Naive B cell (primary cell): ENCODE measurements at regions not wholly inside any gene's neighbourhood (a gene's known extent, or its start where the extent isn't known, plus 50 kb on each side); places are given as distances from the start of the nearest gene placed in this dataset.

Source experiments
- ATAC-seq, 2 donors: fragments of 150-1000 bp; cut with Tn5 transposase; 2 replicates each; pipeline ENCODE4 v1.10.0; 2021; ENCODE audit warnings: low read depth in 2 of 2, mild to moderate bottlenecking in 2 of 2, moderate library complexity in 2 of 2
- DNase-seq: peaks from one replicate; pipeline ENCODE4 v3.0.0; 2022
- H3K27ac Mint-ChIP-seq, 6 donors: one replicate each; pipeline ENCODE4 v1.8.0; 2020 to 2022; ENCODE audit warnings: mild to moderate bottlenecking in 6 of 6, mixed read lengths in 6 of 6, moderate library complexity in 5 of 6, inconsistent platforms in 2 of 6
- H3K27me3 Mint-ChIP-seq, 3 donors: one replicate each; pipeline ENCODE4 v1.8.0; 2021 to 2022; ENCODE audit warnings: mixed read lengths in 3 of 3, mild to moderate bottlenecking in 1 of 3
- H3K36me3 Mint-ChIP-seq, 2 donors: one replicate each; pipeline ENCODE4 v1.8.0; 2020 to 2022; ENCODE audit warnings: mixed read lengths in 2 of 2, inconsistent platforms in 1 of 2, mild to moderate bottlenecking in 1 of 2
- H3K4me1 Mint-ChIP-seq, 3 donors: one replicate each; pipeline ENCODE4 v1.8.0; 2020 to 2022; ENCODE audit warnings: mixed read lengths in 3 of 3, inconsistent platforms in 1 of 3, mild to moderate bottlenecking in 1 of 3, moderate library complexity in 1 of 3
- H3K4me3 Mint-ChIP-seq, 8 donors: one replicate each; pipeline ENCODE4 v1.8.0; 2020 to 2022; ENCODE audit warnings: mild to moderate bottlenecking in 8 of 8, mixed read lengths in 8 of 8, moderate library complexity in 8 of 8, inconsistent platforms in 2 of 8
- H3K9me3 Mint-ChIP-seq, 7 donors: one replicate each; pipeline ENCODE4 v1.8.0; 2020 to 2022; ENCODE audit warnings: mixed read lengths in 7 of 7, mild to moderate bottlenecking in 5 of 7, inconsistent platforms in 2 of 7, moderate library complexity in 1 of 7

DNA sequence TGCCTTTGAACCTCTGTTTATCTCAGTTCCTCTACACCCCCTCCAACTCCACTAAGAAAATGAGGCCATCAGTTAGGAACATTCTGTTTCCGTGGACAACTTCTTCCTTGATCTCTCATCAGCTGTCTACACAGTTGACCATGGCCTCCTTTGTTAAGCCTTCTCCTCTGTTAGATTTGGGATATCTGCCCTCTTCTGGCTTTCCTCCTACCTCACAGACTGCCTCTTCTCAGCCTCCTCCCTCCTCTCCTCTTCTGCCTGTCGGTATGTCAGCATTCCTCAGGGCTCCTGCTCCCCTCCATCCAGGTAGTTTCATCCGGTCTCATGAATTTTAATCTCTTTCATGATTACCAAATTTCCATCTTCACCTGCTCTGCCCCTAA, 454.9 kb downstream of the FOXO1 start:
- Mint-ChIP-seq H3K4me1 (peaks cover 46 to 51% (median 47%) of the 10 kb centered on the region in 3 donors), H3K27ac (peak overlapping the region in 1 of 6 donors; percentile 2), H3K36me3 (no peaks in the 10 kb centered on the region), H3K27me3 (no peaks in the 10 kb centered on the region), H3K4me3 (no peak overlapping the region), H3K9me3 (peaks cover 0 to 8% (median 0%) of the 10 kb centered on the region in 7 donors)
- DNase-seq (no peak), ATAC-seq (no peak)

DNA sequence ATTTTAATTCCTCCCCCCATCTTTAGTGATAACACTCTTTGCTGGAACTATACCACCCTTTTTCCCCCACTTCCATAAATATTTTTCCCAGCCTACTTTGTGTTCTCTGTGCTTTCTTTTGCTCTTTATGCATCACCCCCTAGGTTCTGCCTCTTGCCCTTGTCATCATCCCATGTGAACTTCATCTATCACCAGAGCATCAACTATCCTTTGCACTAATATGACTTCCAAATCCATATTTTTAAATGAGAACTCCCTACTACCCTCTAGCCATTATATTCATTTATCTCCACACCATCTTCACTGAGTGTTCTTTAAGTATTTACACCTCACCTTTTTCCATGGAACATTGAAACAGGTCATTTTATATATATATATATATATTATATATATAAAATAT, 452.7 kb downstream of the FOXO1 start:
- no peak overlapping the region for H3K4me3 Mint-ChIP-seq
- H3K27me3 Mint-ChIP-seq: no peaks in the 10 kb centered on the region
- H3K4me1 Mint-ChIP-seq: peaks cover 32 to 35% (median 34%) of the 10 kb centered on the region in 3 donors
- ATAC-seq (no peak), DNase-seq (no peak)
- H3K27ac Mint-ChIP-seq: no peak overlapping the region
- H3K9me3 Mint-ChIP-seq: peaks cover 0 to 8% (median 0%) of the 10 kb centered on the region in 7 donors
- H3K36me3 Mint-ChIP-seq: no peaks in the 10 kb centered on the region

- DNase-seq (no peak), ATAC-seq (peak in 1 of 2 donors; percentile 33)
- Mint-ChIP-seq H3K36me3 (no peaks in the 10 kb centered on the region), H3K9me3 (peaks cover 0 to 8% (median 0%) of the 10 kb centered on the region in 7 donors), H3K27me3 (no peaks in the 10 kb centered on the region), H3K4me1 (peaks cover 25 to 29% (median 28%) of the 10 kb centered on the region in 3 donors), H3K4me3 (no peak overlapping the region), H3K27ac (peak overlapping the region in 3 of 6 donors; percentile 4 to 31 (median 6))
Measured at GRCh38 chr13:40215311-40215710, 451.1 kb downstream of the FOXO1 start.

- Mint-ChIP-seq H3K4me3 (no peak overlapping the region), H3K4me1 (peaks cover 26 to 29% (median 28%) of the 10 kb centered on the region in 3 donors), H3K27me3 (no peaks in the 10 kb centered on the region), H3K27ac (peak overlapping the region in 2 of 6 donors; percentile 31 to 52), H3K9me3 (peaks cover 0 to 8% (median 0%) of the 10 kb centered on the region in 7 donors), H3K36me3 (no peaks in the 10 kb centered on the region)
- ATAC-seq: no peak
- no peak for DNase-seq
Measured at GRCh38 chr13:40215747-40216146, 450.7 kb downstream of the FOXO1 start.

- no peak for DNase-seq
- no peak for ATAC-seq
- Mint-ChIP-seq H3K27me3 (no peaks in the 10 kb centered on the region), H3K36me3 (no peaks in the 10 kb centered on the region), H3K4me1 (peaks cover 25 to 42% (median 32%) of the 10 kb centered on the region in 3 donors), H3K4me3 (no peak overlapping the region), H3K27ac (peak overlapping the region in 2 of 6 donors; percentile 21 to 36), H3K9me3 (no peaks in the 10 kb centered on the region)
Measured at GRCh38 chr13:40217675-40218074, 448.8 kb downstream of the FOXO1 start.

GRCh38 chr13:40220299-40220935, 446.0 kb downstream of the FOXO1 start:
- DNase-seq (no peak), ATAC-seq (no peak)
- H3K27ac Mint-ChIP-seq: peak overlapping the region in 1 of 6 donors; percentile 60
- H3K36me3 Mint-ChIP-seq: no peaks in the 10 kb centered on the region
- no peak overlapping the region for H3K4me3 Mint-ChIP-seq
- peaks cover 0 to 7% (median 0%) of the 10 kb centered on the region in 3 donors for H3K27me3 Mint-ChIP-seq
- H3K9me3 Mint-ChIP-seq: no peaks in the 10 kb centered on the region
- H3K4me1 Mint-ChIP-seq: peaks cover 25 to 36% (median 28%) of the 10 kb centered on the region in 3 donors

DNA sequence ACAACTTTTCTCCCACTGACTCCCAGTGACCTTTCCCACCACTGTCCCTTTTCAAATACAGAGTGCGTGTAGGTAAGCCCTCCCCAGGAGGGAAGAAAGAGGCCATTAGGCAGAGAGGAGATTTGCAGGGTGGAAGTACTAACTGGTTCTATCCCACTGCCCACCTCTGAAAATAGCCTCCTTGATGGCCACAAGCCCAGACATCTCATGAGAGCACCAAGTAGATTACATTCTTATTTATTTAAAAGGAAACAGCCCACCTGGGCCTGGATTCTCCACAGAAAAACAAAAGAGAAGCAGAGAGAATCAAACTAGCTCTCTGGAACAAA, 445.3 kb downstream of the FOXO1 start:
- Mint-ChIP-seq H3K27ac (peak overlapping the region in 1 of 6 donors; percentile 27), H3K9me3 (no peaks in the 10 kb centered on the region), H3K27me3 (peaks cover 0 to 7% (median 0%) of the 10 kb centered on the region in 3 donors), H3K4me3 (no peak overlapping the region), H3K36me3 (no peaks in the 10 kb centered on the region), H3K4me1 (peaks cover 20 to 29% (median 24%) of the 10 kb centered on the region in 3 donors)
- no peak for ATAC-seq
- no peak for DNase-seq

- H3K36me3 Mint-ChIP-seq: no peaks in the 10 kb centered on the region
- peak; percentile 32 to 44 for ATAC-seq
Measured at GRCh38 chr13:40221460-40222201, 444.8 kb downstream of the FOXO1 start.

GRCh38 chr13:40223585-40223984, 442.9 kb downstream of the FOXO1 start:
- Mint-ChIP-seq H3K9me3 (no peaks in the 10 kb centered on the region), H3K27ac (no peak overlapping the region), H3K4me3 (no peak overlapping the region), H3K27me3 (peaks cover 0 to 7% (median 0%) of the 10 kb centered on the region in 3 donors), H3K4me1 (peaks cover 14 to 20% (median 16%) of the 10 kb centered on the region in 3 donors), H3K36me3 (no peaks in the 10 kb centered on the region)
- no peak for ATAC-seq
- no peak for DNase-seq

More at GRCh38 chr13:40221460-40222201, 444.8 kb downstream of the FOXO1 start:
- peaks cover 0 to 7% (median 0%) of the 10 kb centered on the region in 3 donors for H3K27me3 Mint-ChIP-seq
- H3K4me3 Mint-ChIP-seq: no peak overlapping the region
- H3K4me1 Mint-ChIP-seq: peaks cover 16 to 24% (median 18%) of the 10 kb centered on the region in 3 donors
- DNase-seq: no peak
- H3K27ac Mint-ChIP-seq: peak overlapping the region in 3 of 6 donors; percentile 44 to 81 (median 57)
- H3K9me3 Mint-ChIP-seq: no peaks in the 10 kb centered on the region

DNA sequence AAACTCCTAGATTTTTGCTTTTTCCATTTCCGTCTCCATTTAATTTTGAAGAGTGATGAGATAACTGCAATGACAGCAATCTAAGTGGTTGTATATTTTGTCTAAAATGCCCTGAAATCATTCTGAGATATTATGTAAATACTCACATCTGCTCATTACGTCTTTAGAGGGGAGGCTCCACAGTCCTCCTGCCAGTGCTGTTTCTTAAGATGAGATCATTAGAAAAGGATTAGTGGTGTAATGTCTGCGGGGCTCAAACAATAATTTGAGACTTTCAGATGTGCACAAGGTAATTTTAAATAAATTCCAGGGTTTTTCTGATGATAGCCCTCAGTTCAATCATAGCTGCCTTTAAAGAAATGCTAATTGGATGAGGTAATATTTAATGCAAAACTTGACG, 437.9 kb downstream of the FOXO1 start:
- peaks cover 0 to 7% (median 0%) of the 10 kb centered on the region in 3 donors for H3K27me3 Mint-ChIP-seq
- no peak overlapping the region for H3K4me3 Mint-ChIP-seq
- DNase-seq (no peak), ATAC-seq (no peak)
- H3K27ac Mint-ChIP-seq: no peak overlapping the region
- peaks cover 0 to 10% (median 2%) of the 10 kb centered on the region in 3 donors for H3K4me1 Mint-ChIP-seq
- H3K36me3 Mint-ChIP-seq: no peaks in the 10 kb centered on the region
- H3K9me3 Mint-ChIP-seq: no peaks in the 10 kb centered on the region

- Mint-ChIP-seq H3K9me3 (no peaks in the 10 kb centered on the region), H3K4me3 (no peak overlapping the region), H3K4me1 (peaks cover 0 to 7% (median 2%) of the 10 kb centered on the region in 3 donors), H3K36me3 (no peaks in the 10 kb centered on the region), H3K27me3 (peaks cover 0 to 2% (median 0%) of the 10 kb centered on the region in 3 donors), H3K27ac (no peak overlapping the region)
- ATAC-seq (no peak), DNase-seq (no peak)
Measured at GRCh38 chr13:40228990-40229389, 437.5 kb downstream of the FOXO1 start.

DNA sequence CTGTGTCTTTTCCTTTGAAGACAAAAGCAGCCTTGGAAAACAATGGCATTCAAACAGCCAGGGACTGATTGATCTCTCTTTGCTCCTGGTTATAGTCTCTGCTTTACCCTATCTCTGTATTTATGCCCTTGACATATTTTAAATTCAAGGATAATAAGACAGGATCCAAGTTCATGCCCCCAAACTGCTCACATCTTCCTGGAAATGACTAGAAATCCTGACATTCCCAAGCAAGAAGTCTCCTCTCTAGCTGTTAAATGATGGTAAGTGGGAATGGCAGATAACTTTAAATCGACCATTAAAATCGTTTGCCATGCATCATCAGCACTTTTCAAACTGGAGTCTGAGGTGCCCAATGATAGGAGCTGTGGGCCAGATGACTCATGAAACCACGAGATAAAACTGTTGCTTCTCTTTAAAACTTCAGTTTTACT, 435.6 kb downstream of the FOXO1 start:
- Mint-ChIP-seq H3K4me3 (no peak overlapping the region), H3K4me1 (peaks cover 0 to 7% (median 2%) of the 10 kb centered on the region in 3 donors), H3K27me3 (no peaks in the 10 kb centered on the region), H3K9me3 (no peaks in the 10 kb centered on the region), H3K36me3 (no peaks in the 10 kb centered on the region), H3K27ac (peak overlapping the region in 1 of 6 donors; percentile 1)
- ATAC-seq (no peak), DNase-seq (no peak)

DNA sequence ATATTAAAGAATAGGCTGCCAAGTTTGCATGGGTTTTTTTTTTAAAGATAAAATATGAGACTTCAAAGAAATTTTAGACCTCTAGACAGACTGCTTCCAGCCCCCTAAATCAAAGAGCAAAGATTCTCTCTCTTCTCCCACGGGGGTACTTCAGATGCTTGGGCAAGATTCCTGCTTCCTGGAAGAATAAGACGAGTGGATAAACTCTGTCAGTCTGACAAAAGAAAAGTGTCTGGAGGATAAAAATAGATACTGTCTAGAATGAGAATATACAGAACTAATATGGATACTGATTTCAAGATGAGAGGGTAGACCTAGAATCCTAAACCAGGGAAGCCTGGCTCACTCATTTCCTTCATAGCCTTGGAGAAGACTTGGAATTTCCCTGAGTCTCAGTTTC, 435.1 kb downstream of the FOXO1 start:
- DNase-seq: no peak
- no peak for ATAC-seq
- no peaks in the 10 kb centered on the region for H3K27me3 Mint-ChIP-seq
- no peaks in the 10 kb centered on the region for H3K9me3 Mint-ChIP-seq
- H3K27ac Mint-ChIP-seq: no peak overlapping the region
- H3K4me3 Mint-ChIP-seq: no peak overlapping the region
- H3K4me1 Mint-ChIP-seq: peaks cover 0 to 7% (median 2%) of the 10 kb centered on the region in 3 donors
- H3K36me3 Mint-ChIP-seq: no peaks in the 10 kb centered on the region

DNA sequence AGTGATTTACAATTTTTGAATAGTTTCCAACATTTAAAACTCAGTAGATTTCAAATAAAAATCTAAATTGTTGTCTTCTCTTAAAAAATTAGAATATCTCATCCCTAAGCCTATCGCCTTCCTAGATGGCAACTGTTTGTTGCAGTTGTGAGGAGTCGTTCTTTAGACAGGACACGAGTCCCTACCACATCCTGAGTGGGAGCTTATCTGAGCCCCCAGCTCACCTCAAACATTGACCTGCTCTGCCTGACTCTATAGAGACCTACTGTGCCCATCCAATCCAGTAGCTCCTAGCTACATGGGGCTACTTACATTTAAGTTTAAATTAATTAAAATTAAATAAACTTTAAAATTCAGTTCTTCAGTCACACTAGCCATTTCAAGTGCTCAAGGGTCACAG, 434.7 kb downstream of the FOXO1 start:
- H3K4me3 Mint-ChIP-seq: no peak overlapping the region
- H3K36me3 Mint-ChIP-seq: no peaks in the 10 kb centered on the region
- no peak for DNase-seq
- H3K9me3 Mint-ChIP-seq: no peaks in the 10 kb centered on the region
- peaks cover 0 to 7% (median 2%) of the 10 kb centered on the region in 3 donors for H3K4me1 Mint-ChIP-seq
- H3K27me3 Mint-ChIP-seq: no peaks in the 10 kb centered on the region
- H3K27ac Mint-ChIP-seq: no peak overlapping the region
- ATAC-seq: no peak
